ENCODE measurements at regions not wholly inside any gene's neighbourhood (a gene's known extent, or its start where the extent isn't known, plus 50 kb on each side); places are given as distances from the start of the nearest gene placed in this dataset.

- TF ChIP-seq CTCF (IDR thresholded peaks at IDR 0.05; ENCODE audit: low read length), result no peak
- TF ChIP-seq EZH2 (optimal IDR thresholded peaks at IDR 0.05; ENCODE audit: low read depth, low read length), result no peak
These were observed 665.4 kb downstream of the XIRP2 start for GRCh38 chr2:167553635-167554034.

All from MM.1S (cell line).